ENCODE measurements at regions not wholly inside any gene's neighbourhood (a gene's known extent, or its start where the extent isn't known, plus 50 kb on each side); places are given as distances from the start of the nearest gene placed in this dataset.
"Not testable (repeated sequence)": the region's sequence is repeated elsewhere in the genome, so short reads cannot be mapped to it uniquely, and the experiment has no call there.

DNA sequence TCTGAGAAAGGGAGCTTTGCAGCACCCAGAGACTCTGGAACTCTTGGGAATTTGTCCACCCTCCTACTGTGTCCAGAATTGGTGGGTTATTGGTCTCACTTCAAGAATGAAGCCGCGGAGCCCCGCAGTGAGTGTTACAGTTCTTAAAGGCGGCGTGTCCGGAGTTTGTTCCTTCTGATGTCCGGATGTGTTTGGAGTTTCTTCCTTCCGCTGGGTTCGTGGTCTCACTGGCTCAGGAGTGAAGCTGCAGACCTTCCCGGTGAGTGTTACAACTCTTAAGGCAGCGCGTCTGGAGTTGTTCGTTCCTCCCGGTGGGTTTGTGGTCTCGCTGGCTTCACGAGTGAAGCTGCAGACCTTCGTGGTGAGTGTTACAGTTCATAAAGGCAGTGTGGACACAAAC, 824.7 kb downstream of the LRRTM4 start:
- DNase-seq: not testable (repeated sequence)

- DNase-seq: no peak
Observed at GRCh38 chr2:76692908-76693307, 829.3 kb downstream of the LRRTM4 start.

DNA sequence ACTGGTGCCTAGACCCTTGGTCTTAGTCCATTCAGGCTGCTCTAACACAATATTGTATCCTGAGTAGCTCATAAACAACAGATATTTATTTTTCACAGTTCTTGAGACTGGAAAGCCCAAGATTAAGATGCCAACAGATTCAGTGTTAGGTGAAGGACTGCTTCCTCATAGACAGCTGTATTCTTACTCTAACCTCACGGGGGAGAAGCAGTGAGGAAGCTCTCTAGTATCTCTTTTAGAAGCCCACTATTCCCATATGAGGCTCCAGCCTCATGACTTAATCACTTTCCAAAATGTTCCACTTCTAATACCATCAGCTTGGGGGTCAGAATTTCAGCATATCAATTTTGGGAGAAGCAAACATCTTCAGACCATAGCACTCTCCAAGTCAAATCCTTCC, 833.4 kb downstream of the LRRTM4 start:
- no peak for DNase-seq

GRCh38 chr2:76687923-76688322, 834.3 kb downstream of the LRRTM4 start:
- DNase-seq: no peak

GRCh38 chr2:76684756-76685155, 837.4 kb downstream of the LRRTM4 start:
- DNase-seq: no peak

DNA sequence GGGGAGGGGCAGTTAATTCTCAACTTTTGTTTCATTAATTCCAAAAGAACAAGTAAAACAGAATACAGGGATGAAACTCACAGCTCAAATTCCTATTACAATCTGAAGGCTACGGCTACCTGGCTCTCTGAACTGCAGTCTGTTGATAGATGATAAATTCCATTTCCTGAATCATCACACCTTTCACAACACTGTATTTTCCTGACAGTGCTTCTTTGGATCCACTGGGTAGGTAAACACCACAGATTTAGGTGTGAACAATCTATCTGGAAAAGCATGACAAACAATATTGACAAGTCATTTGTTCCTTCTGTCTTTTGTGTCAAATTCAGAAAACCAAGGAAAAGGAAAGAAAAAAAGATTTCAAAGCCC, 843.2 kb downstream of the LRRTM4 start:
- DNase-seq: no peak

DNA sequence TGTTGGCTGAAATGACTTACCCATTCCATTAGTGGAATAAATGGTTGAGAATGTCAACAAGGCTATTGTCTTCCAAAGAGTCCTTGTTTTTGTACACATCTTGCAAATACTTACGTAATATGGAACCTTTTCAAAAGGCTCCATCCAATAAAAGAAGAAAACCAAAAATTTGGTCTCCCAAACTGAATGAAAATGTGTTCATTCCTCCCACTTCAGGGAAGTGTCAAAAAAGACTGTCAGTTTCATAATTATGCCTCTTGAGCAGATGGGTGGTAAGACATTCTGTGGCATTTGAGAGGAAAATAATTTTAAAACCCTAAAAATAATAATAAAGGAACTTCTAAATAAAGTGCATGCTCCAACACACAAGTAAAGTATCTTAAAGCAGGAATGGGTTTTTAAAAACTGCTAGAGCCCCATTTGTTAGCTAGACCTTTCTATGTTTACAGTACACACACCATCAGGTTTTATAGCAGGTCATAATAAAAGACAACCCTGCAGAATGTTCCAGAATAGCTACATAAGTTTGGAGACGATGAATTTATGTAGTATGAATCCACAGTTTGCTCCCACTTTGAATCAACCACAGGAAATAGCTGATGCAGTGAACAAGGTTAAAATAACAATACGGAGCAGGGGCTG, 843.7 kb downstream of the LRRTM4 start:
- DNase-seq: no peak

- peak in 1 of 2 donors; percentile 15 for DNase-seq
Observed at GRCh38 chr2:76675212-76675611, 847.0 kb downstream of the LRRTM4 start.

GRCh38 chr2:76672798-76673197, 849.4 kb downstream of the LRRTM4 start:
- no peak for DNase-seq

DNA sequence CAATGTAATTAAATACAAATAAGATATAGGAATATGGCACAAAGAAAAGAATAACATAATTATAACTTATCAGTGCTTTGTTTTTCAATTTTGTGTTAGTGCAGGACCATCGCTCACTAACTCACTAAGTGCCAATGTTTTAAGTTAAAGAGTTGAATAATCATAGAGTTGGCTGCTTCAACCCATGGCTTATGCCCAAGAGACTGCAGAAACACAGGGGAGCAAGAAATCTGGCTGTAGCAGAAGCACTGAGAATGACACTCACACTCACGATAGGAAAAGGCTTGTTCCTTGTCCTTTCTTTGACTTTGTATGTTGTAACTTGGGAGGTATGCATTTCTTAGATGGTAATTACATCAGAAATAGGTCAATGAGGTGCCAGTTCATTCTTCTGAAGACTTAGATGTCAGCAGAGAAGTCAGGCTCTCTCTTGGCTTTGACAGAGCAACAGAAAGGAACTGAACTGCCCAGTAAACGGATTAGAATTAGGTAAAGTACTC, 852.2 kb downstream of the LRRTM4 start:
- no peak for DNase-seq

GRCh38 chr2:76668279-76668678, 853.9 kb downstream of the LRRTM4 start:
- no peak for DNase-seq

DNA sequence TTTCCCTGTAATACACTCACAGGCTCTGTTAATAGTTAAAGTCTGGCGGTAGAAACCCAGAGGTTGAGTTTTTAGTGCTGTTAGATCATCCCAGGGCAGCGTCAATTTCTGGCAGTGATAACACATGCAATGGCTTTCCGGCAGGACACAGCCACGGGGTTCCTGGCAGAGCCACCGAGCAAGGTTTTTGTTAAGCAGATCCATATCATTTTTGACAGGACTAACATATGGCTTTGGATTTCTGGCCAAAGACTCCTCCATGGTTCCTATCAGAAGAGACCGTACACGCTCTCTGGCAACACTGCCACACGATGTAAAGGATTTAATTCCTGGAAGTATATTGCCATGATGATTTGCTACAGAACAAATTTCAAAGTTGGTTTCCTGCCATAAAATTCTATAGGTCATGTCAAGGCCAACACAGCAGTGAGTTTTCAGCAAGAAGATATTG, 854.3 kb downstream of the LRRTM4 start:
- DNase-seq: no peak

DNA sequence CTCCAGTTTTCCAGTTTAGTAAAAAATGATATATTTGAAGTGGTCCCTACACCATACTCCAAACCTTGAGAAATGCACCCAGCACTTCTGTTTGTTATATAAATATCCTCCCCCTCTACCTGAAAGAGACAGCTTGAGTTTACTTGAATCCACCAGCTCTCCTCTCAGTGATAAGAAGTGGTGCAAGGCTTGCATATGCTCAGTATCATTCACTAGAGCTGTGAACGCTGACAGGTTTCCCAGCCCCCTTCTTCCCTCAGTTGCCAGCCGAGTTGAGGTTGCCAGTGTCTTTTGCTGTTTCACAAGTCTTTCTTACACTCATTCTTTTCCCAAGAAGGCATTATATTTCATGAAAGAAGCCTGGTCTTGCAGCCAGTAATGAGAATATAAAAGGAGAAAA, 880.0 kb downstream of the LRRTM4 start:
- DNase-seq: no peak

DNA sequence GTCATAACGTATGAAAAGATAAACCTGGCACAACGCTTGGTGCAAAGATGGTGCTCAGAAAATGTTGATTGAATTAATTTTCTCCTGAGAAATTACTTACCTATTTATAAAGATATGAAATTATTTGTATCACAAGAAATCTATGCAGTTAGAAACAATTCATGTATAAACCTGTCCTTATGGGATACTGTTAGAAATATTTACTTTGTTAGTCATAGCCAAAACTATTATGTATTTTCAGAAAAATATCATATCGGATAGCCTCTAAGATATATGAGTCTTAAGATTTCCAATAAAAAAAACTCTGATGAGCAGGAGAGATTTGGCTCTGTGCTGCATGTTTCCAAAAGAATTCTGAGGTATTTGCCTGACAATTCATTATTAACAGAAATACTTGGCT, 880.7 kb downstream of the LRRTM4 start:
- no peak for DNase-seq

GRCh38 chr2:76640905-76641304, 881.3 kb downstream of the LRRTM4 start:
- peak; percentile 25 to 41 for DNase-seq

- DNase-seq: no peak
Observed at GRCh38 chr2:76639171-76639680, 883.0 kb downstream of the LRRTM4 start.

GRCh38 chr2:76633276-76633921, 888.8 kb downstream of the LRRTM4 start:
- no peak for DNase-seq

GRCh38 chr2:76625101-76625500, 897.1 kb downstream of the LRRTM4 start:
- DNase-seq: no peak

GRCh38 chr2:76613330-76613729, 902.6 kb upstream of the GCFC2 start:
- no peak for DNase-seq

DNA sequence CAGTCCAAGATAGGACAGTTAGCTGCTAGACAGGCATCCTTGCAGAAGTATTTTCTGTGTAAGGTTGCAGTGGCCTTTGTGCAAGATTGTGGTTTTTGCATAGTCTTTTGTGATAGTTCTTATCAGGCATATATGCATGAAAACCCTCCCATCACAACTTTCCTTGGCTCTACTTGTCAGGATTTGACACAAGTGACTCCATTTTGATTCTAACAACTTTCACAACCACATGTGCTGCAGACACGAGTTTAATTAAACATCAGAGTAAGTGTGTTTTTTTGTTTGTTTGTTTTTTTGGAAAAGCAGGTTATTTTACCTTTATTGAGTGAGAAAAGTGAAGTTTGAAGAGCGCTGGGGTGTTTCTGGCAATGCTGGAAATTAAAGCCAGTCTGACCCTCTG, 902.0 kb upstream of the GCFC2 start:
- no peak for DNase-seq

GRCh38 chr2:76610451-76610850, 899.7 kb upstream of the GCFC2 start:
- DNase-seq: no peak

GRCh38 chr2:76599732-76600368, 889.1 kb upstream of the GCFC2 start:
- peak; percentile 60 to 86 for DNase-seq

- no peak for DNase-seq
Observed at GRCh38 chr2:76584474-76584873, 873.8 kb upstream of the GCFC2 start.

DNA sequence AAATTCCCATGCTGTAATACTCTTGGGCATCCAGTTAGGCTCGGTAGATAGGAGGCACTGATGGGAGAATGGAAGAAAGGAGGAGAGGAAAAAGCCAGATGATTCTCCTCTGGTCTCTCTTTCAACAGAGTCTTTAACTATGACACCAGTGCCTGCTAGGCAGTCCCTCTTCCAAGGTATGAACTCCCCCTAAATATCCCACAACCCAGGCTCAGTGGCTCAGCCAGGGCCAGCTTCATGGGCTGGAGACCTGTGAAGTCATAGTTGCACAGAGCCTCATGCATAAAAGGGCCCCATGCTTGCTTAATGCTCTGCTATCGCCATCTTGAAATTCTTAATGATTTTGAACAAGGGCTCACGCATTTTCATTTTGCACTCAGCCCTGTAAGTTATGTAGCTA, 869.2 kb upstream of the GCFC2 start:
- no peak for DNase-seq
